KMS-11 (cell line): ENCODE measurements at regions not wholly inside any gene's neighbourhood (a gene's known extent, or its start where the extent isn't known, plus 50 kb on each side); places are given as distances from the start of the nearest gene placed in this dataset.

Experiments
- H2AFZ ChIP-seq: fragments of 200-600 bp; sonication (generic); 2 replicates; pipeline ENCODE4 v1.6.1; 2016; ENCODE audit warnings: antibody characterized with exemption, mixed run types, low read depth
- H3K27ac ChIP-seq: fragments of 200-600 bp; sonication (generic); 2 replicates; pipeline ENCODE4 v1.6.1; 2016; ENCODE audit warnings: mild to moderate bottlenecking, mixed run types
- H3K27me3 ChIP-seq: fragments of 200-600 bp; sonication (generic); 2 replicates; pipeline ENCODE4 v1.6.1; 2017; ENCODE audit warnings: mild to moderate bottlenecking, low read depth, mixed run types, moderate library complexity; ENCODE audit not compliant: insufficient read depth
- H3K36me3 ChIP-seq: fragments of 200-600 bp; sonication (generic); 2 replicates; pipeline ENCODE4 v1.6.1; 2017; ENCODE audit warnings: mild to moderate bottlenecking, mixed run types; ENCODE audit not compliant: insufficient read depth
- H3K4me1 ChIP-seq: fragments of 200-600 bp; sonication (generic); 2 replicates; pipeline ENCODE4 v1.6.1; 2016; ENCODE audit warnings: mild to moderate bottlenecking, low read depth, mixed run types; ENCODE audit not compliant: poor library complexity, severe bottlenecking
- H3K4me2 ChIP-seq: fragments of 200-600 bp; sonication (generic); 2 replicates; pipeline ENCODE4 v1.7.0; 2016; ENCODE audit warnings: mild to moderate bottlenecking, mixed run types
- H3K4me3 ChIP-seq: fragments of 200-600 bp; sonication (generic); IDR thresholded peaks from 2 replicates; pipeline ENCODE4 v1.6.1; 2017; ENCODE audit warnings: low read depth, low read length, mixed read lengths; ENCODE audit not compliant: insufficient read depth
- H3K79me2 ChIP-seq: fragments of 200-600 bp; sonication (generic); 2 replicates; pipeline ENCODE4 v1.6.1; 2016; ENCODE audit warnings: low read depth, mixed run types; ENCODE audit not compliant: insufficient read depth
- H3K9ac ChIP-seq: fragments of 200-600 bp; sonication (generic); 2 replicates; pipeline ENCODE4 v1.6.1; 2016; ENCODE audit warnings: mild to moderate bottlenecking, mixed run types
- H4K20me1 ChIP-seq: fragments of 200-600 bp; sonication (generic); 2 replicates; pipeline ENCODE4 v1.6.1; 2016; ENCODE audit warnings: mild to moderate bottlenecking, mixed run types; ENCODE audit not compliant: insufficient read depth
- TF ChIP-seq, protein P1 (sequence below): fragments of 200-600 bp; sonication (generic); conservative IDR thresholded peaks from 2 replicates; pipeline ENCODE4 v1.6.1; 2017; ENCODE audit warnings: low read depth, mild to moderate bottlenecking, antibody characterized with exemption, low read length, moderate library complexity, mixed read lengths

DNA sequence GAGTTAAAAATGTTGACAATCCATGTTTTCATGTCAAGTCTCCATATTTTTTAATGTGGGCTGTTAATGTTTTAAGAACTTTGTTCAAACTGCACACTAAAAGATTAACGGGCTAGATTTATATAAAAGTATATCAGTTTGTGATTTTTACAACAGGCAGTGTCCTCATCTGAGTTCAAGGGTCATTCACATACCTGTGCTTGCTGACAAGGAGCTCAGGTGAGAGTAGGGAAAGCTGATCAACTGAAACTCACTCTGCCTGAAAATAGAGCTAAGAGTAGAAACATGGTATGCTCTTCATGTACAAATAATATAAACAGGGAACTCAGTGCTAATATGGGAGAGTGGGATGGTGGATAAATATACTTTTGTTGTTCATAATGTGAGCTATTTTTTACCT, 102.3 kb upstream of the DKK2 start:
- Histone ChIP-seq H3K36me3 (no peaks in the 10 kb centered on the region), H3K27me3 (no peaks in the 10 kb centered on the region), H3K27ac (no peak overlapping the region), H2AFZ (no peak overlapping the region), H3K4me3 (no peak overlapping the region), H3K4me2 (no peak overlapping the region), H4K20me1 (no peaks in the 10 kb centered on the region), H3K4me1 (no peaks in the 10 kb centered on the region), H3K9ac (no peak overlapping the region), H3K79me2 (no peaks in the 10 kb centered on the region)
- TF ChIP-seq, protein P1, sequence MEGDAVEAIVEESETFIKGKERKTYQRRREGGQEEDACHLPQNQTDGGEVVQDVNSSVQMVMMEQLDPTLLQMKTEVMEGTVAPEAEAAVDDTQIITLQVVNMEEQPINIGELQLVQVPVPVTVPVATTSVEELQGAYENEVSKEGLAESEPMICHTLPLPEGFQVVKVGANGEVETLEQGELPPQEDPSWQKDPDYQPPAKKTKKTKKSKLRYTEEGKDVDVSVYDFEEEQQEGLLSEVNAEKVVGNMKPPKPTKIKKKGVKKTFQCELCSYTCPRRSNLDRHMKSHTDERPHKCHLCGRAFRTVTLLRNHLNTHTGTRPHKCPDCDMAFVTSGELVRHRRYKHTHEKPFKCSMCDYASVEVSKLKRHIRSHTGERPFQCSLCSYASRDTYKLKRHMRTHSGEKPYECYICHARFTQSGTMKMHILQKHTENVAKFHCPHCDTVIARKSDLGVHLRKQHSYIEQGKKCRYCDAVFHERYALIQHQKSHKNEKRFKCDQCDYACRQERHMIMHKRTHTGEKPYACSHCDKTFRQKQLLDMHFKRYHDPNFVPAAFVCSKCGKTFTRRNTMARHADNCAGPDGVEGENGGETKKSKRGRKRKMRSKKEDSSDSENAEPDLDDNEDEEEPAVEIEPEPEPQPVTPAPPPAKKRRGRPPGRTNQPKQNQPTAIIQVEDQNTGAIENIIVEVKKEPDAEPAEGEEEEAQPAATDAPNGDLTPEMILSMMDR, result no peak

DNA sequence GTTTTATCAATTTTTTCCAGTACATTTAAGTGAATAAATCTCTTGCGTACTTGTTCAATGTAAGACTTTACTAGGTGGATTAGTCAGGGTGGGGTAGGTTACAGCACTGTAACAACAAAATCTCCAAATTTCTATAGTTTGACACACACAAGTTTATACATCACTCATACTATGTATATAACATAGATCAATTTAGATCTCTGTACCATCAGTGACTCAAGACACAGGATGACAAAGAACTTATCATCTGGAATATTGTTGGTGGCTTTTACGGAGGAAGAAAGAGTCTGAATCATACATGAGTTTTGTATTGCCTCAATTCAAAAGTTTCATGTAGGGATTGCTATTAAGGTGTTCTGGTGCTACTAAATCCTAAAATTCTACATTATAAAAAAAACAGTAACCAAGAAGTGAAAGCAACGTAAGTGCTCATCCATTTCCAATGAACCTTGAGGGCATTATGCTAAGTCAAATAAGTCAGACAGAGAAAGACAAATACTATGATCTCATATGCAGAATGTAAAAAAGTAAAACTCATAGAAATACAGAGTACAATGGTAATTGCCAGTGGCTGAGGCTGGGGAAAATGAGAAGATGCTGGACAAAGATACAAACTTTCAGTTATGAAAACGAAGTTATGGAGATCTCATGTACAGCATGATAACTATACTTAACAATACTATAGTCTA, 98.0 kb upstream of the DKK2 start:
- H3K36me3 ChIP-seq, result no peaks in the 10 kb centered on the region

DNA sequence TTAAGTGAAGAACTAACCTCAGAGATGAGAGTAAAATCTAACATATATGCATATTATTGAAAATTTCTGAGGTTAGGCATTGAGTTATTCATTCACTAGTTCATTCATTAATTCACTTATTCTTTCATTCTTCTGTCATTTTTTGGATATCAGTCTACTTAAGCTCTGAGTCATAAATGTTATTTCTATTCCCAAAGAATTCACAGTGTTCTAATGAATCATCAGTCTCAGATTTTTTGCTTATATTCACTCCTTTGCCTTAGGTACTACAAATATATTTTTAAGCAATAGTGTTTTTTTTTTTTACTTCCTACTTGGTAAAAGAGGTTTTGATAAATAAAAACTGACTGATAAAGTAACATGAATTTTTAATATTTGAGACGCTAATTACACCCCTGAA, 95.2 kb upstream of the DKK2 start:
- Histone ChIP-seq H3K36me3 (no peaks in the 10 kb centered on the region), H3K9ac (no peak overlapping the region), H3K27ac (no peak overlapping the region), H3K27me3 (no peaks in the 10 kb centered on the region), H3K4me1 (no peaks in the 10 kb centered on the region), H4K20me1 (no peaks in the 10 kb centered on the region), H3K4me3 (no peak overlapping the region), H3K4me2 (no peak overlapping the region), H2AFZ (no peak overlapping the region), H3K79me2 (no peaks in the 10 kb centered on the region)
- TF ChIP-seq, protein P1, result no peak

More for the DNA sequence above, 98.0 kb upstream of the DKK2 start:
- no peaks in the 10 kb centered on the region for H3K4me1 ChIP-seq
- H3K79me2 ChIP-seq, result no peaks in the 10 kb centered on the region
- no peaks in the 10 kb centered on the region for H3K27me3 ChIP-seq
- no peak overlapping the region for H3K4me3 ChIP-seq
- H3K4me2 ChIP-seq, result no peak overlapping the region
- TF ChIP-seq, protein P1, result no peak
- no peak overlapping the region for H3K9ac ChIP-seq
- H4K20me1 ChIP-seq, result no peaks in the 10 kb centered on the region
- no peak overlapping the region for H2AFZ ChIP-seq
- H3K27ac ChIP-seq, result no peak overlapping the region

DNA sequence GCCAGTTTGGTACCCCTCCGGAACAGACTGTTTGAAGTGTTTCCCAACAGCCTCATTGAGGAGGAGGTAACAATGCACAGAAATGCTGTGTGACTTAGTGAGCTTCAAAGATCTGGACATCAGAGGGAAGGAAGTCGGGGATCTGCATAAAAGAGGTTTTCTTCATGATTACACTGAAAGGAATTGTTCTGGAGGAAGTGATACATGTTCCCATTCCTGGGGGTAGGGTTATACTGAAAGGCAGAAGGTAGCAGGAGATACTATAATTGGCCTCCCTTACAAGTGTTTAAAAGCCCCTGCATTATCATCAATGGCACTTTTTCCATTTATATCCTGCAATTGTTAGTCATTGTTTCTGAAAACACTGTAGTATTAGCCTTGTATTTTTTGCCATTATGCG, 94.0 kb upstream of the DKK2 start:
- no peaks in the 10 kb centered on the region for H3K36me3 ChIP-seq
- H3K4me2 ChIP-seq, result no peak overlapping the region
- no peak overlapping the region for H3K27ac ChIP-seq
- no peak overlapping the region for H3K4me3 ChIP-seq
- no peaks in the 10 kb centered on the region for H3K27me3 ChIP-seq
- H4K20me1 ChIP-seq, result no peaks in the 10 kb centered on the region
- H2AFZ ChIP-seq, result no peak overlapping the region
- H3K4me1 ChIP-seq, result no peaks in the 10 kb centered on the region
- H3K9ac ChIP-seq, result no peak overlapping the region
- H3K79me2 ChIP-seq, result no peaks in the 10 kb centered on the region
- TF ChIP-seq, protein P1, result no peak
